Tibial nerve (tissue), 3 donors: ENCODE measurements at regions not wholly inside any gene's neighbourhood (a gene's known extent, or its start where the extent isn't known, plus 50 kb on each side); places are given as distances from the start of the nearest gene placed in this dataset.

Experiments
- CTCF ChIP-seq, 5 experiments: fragments of 200-600 bp in 3 of 5; fragments of 450-650 bp in 2 of 5; sonication (generic) in 3 of 5; IDR thresholded peaks; one replicate each; pipeline ENCODE4 v1.5.1; 2016 to 2019; ENCODE audit warnings: antibody characterized with exemption in 5 of 5, mild to moderate bottlenecking in 3 of 5, moderate library complexity in 2 of 5
- POLR2A ChIP-seq, 2 donors: fragments of 450-650 bp; IDR thresholded peaks; one replicate each; pipeline ENCODE4 v1.6.1; 2017; ENCODE audit warnings: antibody characterized with exemption in 2 of 2, mild to moderate bottlenecking in 2 of 2, moderate library complexity in 2 of 2

GRCh38 chr14:61176686-61177085, 104.5 kb downstream of the TMEM30B start:
- TF ChIP-seq CTCF (IDR thresholded peaks at IDR 0.05) (no peak), POLR2A (IDR thresholded peaks at IDR 0.05) (no peak)
